ENCODE measurements at regions not wholly inside any gene's neighbourhood (a gene's known extent, or its start where the extent isn't known, plus 50 kb on each side); places are given as distances from the start of the nearest gene placed in this dataset.
A peak's percentile ranks its signal among the peaks of the same experiment; 100 is the strongest.

GRCh38 chr2:22035361-22035830 lies 911.6 kb downstream of the TDRD15 start:
- DNase-seq (ENCODE audit: low spot score) = no peak
- no peak for ATAC-seq
- POLR2A ChIA-PET = no interaction called here
- no peaks in the 10 kb centered on the region; the same call in 1 of the 2 replicates for H3K27me3 Mint-ChIP-seq (ENCODE audit: low read depth)
- CTCF ChIA-PET = no interaction called here
- TF ChIP-seq ZNF281 (CRISPR knock-in tag; IDR thresholded peaks at IDR 0.05) (no peak), E2F4 (CRISPR knock-in tag; IDR thresholded peaks at IDR 0.05; ENCODE audit: borderline replicate concordance, low read depth) (no peak), FOXJ3 (CRISPR knock-in tag; IDR thresholded peaks at IDR 0.05; ENCODE audit: borderline replicate concordance) (no peak), MLX (CRISPR knock-in tag; IDR thresholded peaks at IDR 0.05) (no peak), JAZF1 (CRISPR knock-in tag; IDR thresholded peaks at IDR 0.05) (no peak), EMX1 (CRISPR knock-in tag; IDR thresholded peaks at IDR 0.05) (no peak), JUN (CRISPR knock-in tag; IDR thresholded peaks at IDR 0.05) (no peak), MAX (CRISPR knock-in tag; IDR thresholded peaks at IDR 0.05) (no peak), NR1H2 (CRISPR knock-in tag; IDR thresholded peaks at IDR 0.05) (no peak)
- TF ChIP-seq, protein P1, sequence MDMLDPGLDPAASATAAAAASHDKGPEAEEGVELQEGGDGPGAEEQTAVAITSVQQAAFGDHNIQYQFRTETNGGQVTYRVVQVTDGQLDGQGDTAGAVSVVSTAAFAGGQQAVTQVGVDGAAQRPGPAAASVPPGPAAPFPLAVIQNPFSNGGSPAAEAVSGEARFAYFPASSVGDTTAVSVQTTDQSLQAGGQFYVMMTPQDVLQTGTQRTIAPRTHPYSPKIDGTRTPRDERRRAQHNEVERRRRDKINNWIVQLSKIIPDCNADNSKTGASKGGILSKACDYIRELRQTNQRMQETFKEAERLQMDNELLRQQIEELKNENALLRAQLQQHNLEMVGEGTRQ (CRISPR knock-in tag; IDR thresholded peaks at IDR 0.05) = no peak
- TF ChIP-seq, protein P2, sequence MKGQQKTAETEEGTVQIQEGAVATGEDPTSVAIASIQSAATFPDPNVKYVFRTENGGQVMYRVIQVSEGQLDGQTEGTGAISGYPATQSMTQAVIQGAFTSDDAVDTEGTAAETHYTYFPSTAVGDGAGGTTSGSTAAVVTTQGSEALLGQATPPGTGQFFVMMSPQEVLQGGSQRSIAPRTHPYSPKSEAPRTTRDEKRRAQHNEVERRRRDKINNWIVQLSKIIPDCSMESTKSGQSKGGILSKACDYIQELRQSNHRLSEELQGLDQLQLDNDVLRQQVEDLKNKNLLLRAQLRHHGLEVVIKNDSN (CRISPR knock-in tag; IDR thresholded peaks at IDR 0.05) = no peak
- TF ChIP-seq, protein P3, sequence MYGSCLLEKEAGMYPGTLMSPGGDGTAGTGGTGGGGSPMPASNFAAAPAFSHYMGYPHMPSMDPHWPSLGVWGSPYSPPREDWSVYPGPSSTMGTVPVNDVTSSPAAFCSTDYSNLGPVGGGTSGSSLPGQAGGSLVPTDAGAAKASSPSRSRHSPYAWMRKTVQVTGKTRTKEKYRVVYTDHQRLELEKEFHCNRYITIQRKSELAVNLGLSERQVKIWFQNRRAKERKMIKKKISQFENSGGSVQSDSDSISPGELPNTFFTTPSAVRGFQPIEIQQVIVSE (CRISPR knock-in tag; IDR thresholded peaks at IDR 0.05; ENCODE audit: borderline replicate concordance) = no peak
- no peak overlapping the region for H3K4me3 Mint-ChIP-seq
- peaks cover 29% of the 10 kb centered on the region for H3K4me1 Mint-ChIP-seq
- no peak overlapping the region for H3K27ac Mint-ChIP-seq
- H3K9me3 Mint-ChIP-seq = no peaks in the 10 kb centered on the region
- no peaks in the 10 kb centered on the region; the same call in 1 of the 2 replicates for H3K36me3 Mint-ChIP-seq

- ATAC-seq (peak; percentile 34; the same call in 1 of the 2 replicates), DNase-seq (ENCODE audit: low spot score) (no peak)
- ChIA-PET CTCF (no interaction called here), POLR2A (no interaction called here)
- Mint-ChIP-seq H3K4me1 (peaks cover 29% of the 10 kb centered on the region), H3K27ac (peak overlapping the region; percentile 89), H3K4me3 (0 out of 2 replicates have a peak overlapping the region, but pooled peaks have one; percentile 2), H3K9me3 (no peaks in the 10 kb centered on the region), H3K27me3 (ENCODE audit: low read depth) (no peaks in the 10 kb centered on the region), H3K36me3 (no peaks in the 10 kb centered on the region)
- TF ChIP-seq E2F1 (CRISPR knock-in tag; IDR thresholded peaks at IDR 0.05) = no peak
- no peak for TF ChIP-seq OVOL2 (CRISPR knock-in tag; IDR thresholded peaks at IDR 0.05; ENCODE audit: borderline replicate concordance)
- TF ChIP-seq, protein P4, sequence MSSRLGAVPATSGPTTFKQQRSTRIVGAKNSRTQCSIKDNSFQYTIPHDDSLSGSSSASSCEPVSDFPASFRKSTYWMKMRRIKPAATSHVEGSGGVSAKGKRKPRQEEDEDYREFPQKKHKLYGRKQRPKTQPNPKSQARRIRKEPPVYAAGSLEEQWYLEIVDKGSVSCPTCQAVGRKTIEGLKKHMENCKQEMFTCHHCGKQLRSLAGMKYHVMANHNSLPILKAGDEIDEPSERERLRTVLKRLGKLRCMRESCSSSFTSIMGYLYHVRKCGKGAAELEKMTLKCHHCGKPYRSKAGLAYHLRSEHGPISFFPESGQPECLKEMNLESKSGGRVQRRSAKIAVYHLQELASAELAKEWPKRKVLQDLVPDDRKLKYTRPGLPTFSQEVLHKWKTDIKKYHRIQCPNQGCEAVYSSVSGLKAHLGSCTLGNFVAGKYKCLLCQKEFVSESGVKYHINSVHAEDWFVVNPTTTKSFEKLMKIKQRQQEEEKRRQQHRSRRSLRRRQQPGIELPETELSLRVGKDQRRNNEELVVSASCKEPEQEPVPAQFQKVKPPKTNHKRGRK (CRISPR knock-in tag; IDR thresholded peaks at IDR 0.05; ENCODE audit: borderline replicate concordance) = no peak
- no peak for TF ChIP-seq TEAD1 (CRISPR knock-in tag; IDR thresholded peaks at IDR 0.05)
- no peak for TF ChIP-seq ZSCAN18 (CRISPR knock-in tag; IDR thresholded peaks at IDR 0.05)
- TF ChIP-seq ZNF671 (CRISPR knock-in tag; IDR thresholded peaks at IDR 0.05) = no peak
- TF ChIP-seq ELF4 (CRISPR knock-in tag; IDR thresholded peaks at IDR 0.05; ENCODE audit: low read depth) = no peak
- TF ChIP-seq IRF1 (CRISPR knock-in tag; IDR thresholded peaks at IDR 0.05) = no peak
These were observed 913.5 kb downstream of the TDRD15 start for GRCh38 chr2:22037274-22037673.

All from WTC11 (cell line).